Nephron (organoid): ENCODE measurements at regions not wholly inside any gene's neighbourhood (a gene's known extent, or its start where the extent isn't known, plus 50 kb on each side); places are given as distances from the start of the nearest gene placed in this dataset.
"Not testable (repeated sequence)": the region's sequence is repeated elsewhere in the genome, so short reads cannot be mapped to it uniquely, and the experiment has no call there.

Experiments used
- H3K27ac Mint-ChIP-seq, 3 experiments: 2 replicates each; pipeline ENCODE4 v1.8.0; 2020; ENCODE audit warnings: mixed read lengths in 3 of 3, mild to moderate bottlenecking in 2 of 3, moderate library complexity in 1 of 3
- H3K27me3 Mint-ChIP-seq: 2 replicates; pipeline ENCODE4 v1.8.0; 2021; ENCODE audit warnings: low read depth, mild to moderate bottlenecking, moderate library complexity, mixed read lengths
- H3K36me3 Mint-ChIP-seq: 2 replicates; pipeline ENCODE4 v1.8.0; 2020; ENCODE audit warnings: low read depth, mixed read lengths
- H3K4me1 Mint-ChIP-seq: 2 replicates; pipeline ENCODE4 v1.8.0; 2020; ENCODE audit warnings: mixed read lengths
- H3K4me3 Mint-ChIP-seq, 3 experiments: 2 replicates each; pipeline ENCODE4 v1.8.0; 2020; ENCODE audit warnings: mild to moderate bottlenecking in 3 of 3, mixed read lengths in 3 of 3, moderate library complexity in 2 of 3
- H3K9me3 Mint-ChIP-seq: 2 replicates; pipeline ENCODE4 v1.8.0; 2020; ENCODE audit warnings: mixed read lengths
- CTCF ChIP-seq, 3 experiments: fragments of 200-600 bp; sonication (generic); IDR thresholded peaks; one replicate each; pipeline ENCODE4 v1.5.0; 2021; ENCODE audit warnings: antibody characterized with exemption in 3 of 3; ENCODE audit not compliant: unreplicated experiment in 3 of 3

GRCh38 chr22:22122348-22123117, 122.1 kb upstream of the VPREB1 start:
- H3K9me3 Mint-ChIP-seq = no peaks in the 10 kb centered on the region
- H3K4me1 Mint-ChIP-seq = no peaks in the 10 kb centered on the region
- no peak overlapping the region for H3K4me3 Mint-ChIP-seq
- no peaks in the 10 kb centered on the region for H3K36me3 Mint-ChIP-seq
- no peak for TF ChIP-seq CTCF (IDR thresholded peaks at IDR 0.05; ENCODE audit: unreplicated experiment in 3 of 3)
- no peak overlapping the region for H3K27ac Mint-ChIP-seq
- peaks cover 36% of the 10 kb centered on the region for H3K27me3 Mint-ChIP-seq

GRCh38 chr22:22121445-22121844, 123.1 kb upstream of the VPREB1 start:
- TF ChIP-seq CTCF (IDR thresholded peaks at IDR 0.05; ENCODE audit: unreplicated experiment in 3 of 3) = no peak

GRCh38 chr22:22120160-22120559, 124.4 kb upstream of the VPREB1 start:
- Mint-ChIP-seq H3K27ac (no peak overlapping the region), H3K9me3 (no peaks in the 10 kb centered on the region), H3K27me3 (peaks cover 26% of the 10 kb centered on the region), H3K4me3 (no peak overlapping the region), H3K4me1 (no peaks in the 10 kb centered on the region), H3K36me3 (no peaks in the 10 kb centered on the region)
- no peak for TF ChIP-seq CTCF (IDR thresholded peaks at IDR 0.05; ENCODE audit: unreplicated experiment in 3 of 3)

More at GRCh38 chr22:22121445-22121844, 123.1 kb upstream of the VPREB1 start:
- no peaks in the 10 kb centered on the region for H3K9me3 Mint-ChIP-seq
- no peak overlapping the region for H3K27ac Mint-ChIP-seq
- peaks cover 33% of the 10 kb centered on the region for H3K27me3 Mint-ChIP-seq
- H3K36me3 Mint-ChIP-seq = no peaks in the 10 kb centered on the region
- no peak overlapping the region for H3K4me3 Mint-ChIP-seq
- H3K4me1 Mint-ChIP-seq = no peaks in the 10 kb centered on the region

- Mint-ChIP-seq H3K4me1 (no peaks in the 10 kb centered on the region), H3K27ac (no peak overlapping the region), H3K9me3 (no peaks in the 10 kb centered on the region), H3K27me3 (peaks cover 22% of the 10 kb centered on the region), H3K36me3 (no peaks in the 10 kb centered on the region), H3K4me3 (no peak overlapping the region)
- no peak for TF ChIP-seq CTCF (IDR thresholded peaks at IDR 0.05; ENCODE audit: unreplicated experiment in 3 of 3)
Observed at GRCh38 chr22:22118987-22119386, 125.6 kb upstream of the VPREB1 start.

- H3K27ac Mint-ChIP-seq, H3K9me3 Mint-ChIP-seq, H3K4me3 Mint-ChIP-seq, H3K36me3 Mint-ChIP-seq, H3K4me1 Mint-ChIP-seq: not testable (repeated sequence)
- peaks cover 12% of the 10 kb centered on the region for H3K27me3 Mint-ChIP-seq
Observed at GRCh38 chr22:22117864-22118544, 126.6 kb upstream of the VPREB1 start.

- H3K36me3 Mint-ChIP-seq, H3K27me3 Mint-ChIP-seq, H3K27ac Mint-ChIP-seq, H3K4me3 Mint-ChIP-seq, H3K9me3 Mint-ChIP-seq, H3K4me1 Mint-ChIP-seq: not testable (repeated sequence)
Observed at GRCh38 chr22:22116997-22117770, 127.4 kb upstream of the VPREB1 start.
